A549 (cell line): ENCODE measurements at regions not wholly inside any gene's neighbourhood (a gene's known extent, or its start where the extent isn't known, plus 50 kb on each side); places are given as distances from the start of the nearest gene placed in this dataset.
A peak's percentile ranks its signal among the peaks of the same experiment; 100 is the strongest.

Source experiments
- ATAC-seq, 2 experiments: fragments of 200-7000 bp in 1 of 2; fragments of >200 bp in 1 of 2; cut with Nextera tagmentation in 1 of 2; cut with Tn5 transposase in 1 of 2; 3 replicates each; pipeline versions ENCODE4 v1.8.0 to v1.9.1; 2018 to 2020; ENCODE audit warnings: mild to moderate bottlenecking in 1 of 2, moderate library complexity in 1 of 2
- CTCF ChIA-PET: fragments of 300-600 bp; sonication (Branson Sonifier 250); formaldehyde crosslinking; extraction: SDS; loops from one replicate; lab custom pipeline; 2021; ENCODE audit warnings: antibody characterized with exemption, inconsistent platforms; lab: Yijun Ruan, JAX
- POLR2A ChIA-PET: fragments of 350-600 bp; formaldehyde crosslinking; extraction: SDS; loops from one replicate; lab custom pipeline; 2021; ENCODE audit warnings: antibody characterized with exemption, inconsistent platforms; lab: Yijun Ruan, JAX
- DNase-seq, 2 experiments: peaks; one replicate each; pipeline versions ENCODE4 v3.0.0 to v3.0.0-alpha.2; 2011 to 2016; ENCODE audit warnings: low read depth in 1 of 2, low spot score in 1 of 2
- FAIRE-seq: peaks from 2 replicates; lab custom pipeline; 2011; peaks lifted over from hg19 to GRCh38; lab: Jason Lieb, UNC
- H3K27ac ChIP-seq, 2 experiments: fragments of >200 bp; sonication (Bioruptor Twin); formaldehyde crosslinking; 3 replicates each; pipeline ENCODE4 v1.5.1; 2016 to 2017
- H3K4me1 ChIP-seq: fragments of >200 bp; sonication (Bioruptor Twin); formaldehyde crosslinking; 3 replicates; pipeline ENCODE4 v1.6.1; 2016
- H3K4me2 ChIP-seq: fragments of >200 bp; sonication (Bioruptor Twin); formaldehyde crosslinking; 3 replicates; pipeline ENCODE4 v1.6.1; 2016
- H3K4me3 ChIP-seq: fragments of >200 bp; sonication (Bioruptor Twin); formaldehyde crosslinking; 3 replicates; pipeline ENCODE4 v1.5.1; 2016
- H3K9me3 ChIP-seq: fragments of >200 bp; sonication (Bioruptor Twin); formaldehyde crosslinking; 3 replicates; pipeline ENCODE4 v1.6.1; 2016
- CBX8 ChIP-seq: fragments of 200-600 bp; sonication (generic); IDR thresholded peaks from 2 replicates; pipeline ENCODE4 v1.6.1; 2016
- CHD2 ChIP-seq: fragments of 150-350 bp; IDR thresholded peaks from 2 replicates; pipeline ENCODE4 v1.6.1; 2014; ENCODE audit warnings: low read length; ENCODE audit not compliant: partially characterized antibody
- CHD4 ChIP-seq: fragments of 200-600 bp; sonication (generic); IDR thresholded peaks from 2 replicates; pipeline ENCODE4 v1.6.1; 2016; ENCODE audit warnings: antibody characterized with exemption, mild to moderate bottlenecking, borderline replicate concordance
- EP300 ChIP-seq, 2 experiments: fragments of >200 bp; sonication (Bioruptor Twin); formaldehyde crosslinking; IDR thresholded peaks; 2 replicates in 1 of 2; 3 replicates in 1 of 2; pipeline ENCODE4 v1.6.1; 2016 to 2017
- ESRRA ChIP-seq: fragments of 150-350 bp; IDR thresholded peaks from 2 replicates; pipeline ENCODE4 v1.6.1; 2014; ENCODE audit warnings: mild to moderate bottlenecking, low read length, borderline replicate concordance
- FOSB ChIP-seq: fragments of 250-450 bp; sonication (Bioruptor Pico); IDR thresholded peaks from 2 replicates; pipeline ENCODE4 v1.5.0; 2020; ENCODE audit warnings: mild to moderate bottlenecking, moderate library complexity
- KDM1A ChIP-seq: fragments of 200-600 bp; sonication (generic); IDR thresholded peaks from 2 replicates; pipeline ENCODE4 v1.6.1; 2016; ENCODE audit warnings: low read depth, mild to moderate bottlenecking
- MAFK ChIP-seq: fragments of 450-650 bp; IDR thresholded peaks from 2 replicates; pipeline ENCODE4 v1.6.1; 2014; ENCODE audit not compliant: partially characterized antibody
- MYC ChIP-seq: IDR thresholded peaks from 2 replicates; pipeline ENCODE4 v1.6.1; 2012; ENCODE audit warnings: mild to moderate bottlenecking, inconsistent platforms, low read length, improper control_type of control experiment, borderline replicate concordance
- RNF2 ChIP-seq: fragments of 200-600 bp; sonication (generic); IDR thresholded peaks from 2 replicates; pipeline ENCODE4 v1.6.1; 2016; ENCODE audit warnings: low read depth, mild to moderate bottlenecking, antibody characterized with exemption, moderate library complexity, borderline replicate concordance
- ZFP36 ChIP-seq: fragments of 450-650 bp; IDR thresholded peaks from 2 replicates; pipeline ENCODE4 v1.6.1; 2014; ENCODE audit warnings: borderline replicate concordance; ENCODE audit not compliant: partially characterized antibody
- ZNF302 ChIP-seq: fragments of 250-450 bp; sonication (Bioruptor Pico); IDR thresholded peaks from 2 replicates; pipeline ENCODE4 v1.9.0; 2021; ENCODE audit warnings: inconsistent platforms, mild to moderate bottlenecking, moderate library complexity
- ZSCAN20 ChIP-seq: fragments of 250-450 bp; sonication (Bioruptor Pico); IDR thresholded peaks from 2 replicates; pipeline ENCODE4 v1.8.0; 2022; ENCODE audit warnings: mild to moderate bottlenecking, moderate library complexity
- whole genome bisulfite sequencing: methylation state at CpG from one replicate; pipeline ENCODE4 v1.1.6; 2017; ENCODE audit errors: missing lambda C conversion rate; 5-methylcytosine and 5-hydroxymethylcytosine counted together
- TF ChIP-seq, protein P1 (sequence below): fragments of 150-350 bp; IDR thresholded peaks from 2 replicates; pipeline ENCODE4 v1.6.1; 2014; ENCODE audit warnings: low read depth, mild to moderate bottlenecking, low read length
- TF ChIP-seq, protein P2 (sequence below): fragments of 200-600 bp; sonication (generic); IDR thresholded peaks from 2 replicates; pipeline ENCODE4 v1.6.1; 2016; ENCODE audit warnings: antibody characterized with exemption, mild to moderate bottlenecking, moderate library complexity
- TF ChIP-seq, protein P3 (sequence below): fragments of >200 bp; sonication (Bioruptor Twin); formaldehyde crosslinking; IDR thresholded peaks from 3 replicates; pipeline ENCODE4 v1.6.1; 2016
- TF ChIP-seq, protein P4 (sequence below): IDR thresholded peaks from 2 replicates; pipeline ENCODE4 v1.6.1; 2012; ENCODE audit warnings: low read depth, borderline replicate concordance

DNA sequence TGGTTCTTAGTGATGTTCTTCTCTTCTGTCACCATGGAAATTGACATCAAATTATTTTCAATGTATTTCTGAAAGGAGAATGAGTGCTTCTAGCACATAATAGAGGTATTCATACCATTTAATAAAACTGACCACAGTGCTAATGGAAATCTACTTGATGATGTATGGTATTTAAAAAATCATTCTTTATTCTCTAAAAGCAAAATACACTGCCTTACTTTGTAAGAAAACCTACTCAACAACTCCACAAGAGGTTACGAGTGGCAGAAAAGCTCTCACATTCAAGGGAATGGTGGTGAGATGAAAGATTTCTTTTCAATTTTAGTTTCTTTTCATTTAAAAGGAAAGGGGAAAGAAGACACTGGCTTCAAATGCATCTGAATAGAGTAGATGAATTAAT is 382.3 kb upstream of the CHST9 start:
- 17% methylated on average over 1 of the region's 1 CpG for WGBS
- CTCF ChIA-PET: no interaction called here
- DNase-seq: no peak
- no peak overlapping the region for H3K27ac ChIP-seq
- TF ChIP-seq, protein P1, sequence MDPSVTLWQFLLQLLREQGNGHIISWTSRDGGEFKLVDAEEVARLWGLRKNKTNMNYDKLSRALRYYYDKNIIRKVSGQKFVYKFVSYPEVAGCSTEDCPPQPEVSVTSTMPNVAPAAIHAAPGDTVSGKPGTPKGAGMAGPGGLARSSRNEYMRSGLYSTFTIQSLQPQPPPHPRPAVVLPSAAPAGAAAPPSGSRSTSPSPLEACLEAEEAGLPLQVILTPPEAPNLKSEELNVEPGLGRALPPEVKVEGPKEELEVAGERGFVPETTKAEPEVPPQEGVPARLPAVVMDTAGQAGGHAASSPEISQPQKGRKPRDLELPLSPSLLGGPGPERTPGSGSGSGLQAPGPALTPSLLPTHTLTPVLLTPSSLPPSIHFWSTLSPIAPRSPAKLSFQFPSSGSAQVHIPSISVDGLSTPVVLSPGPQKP: no peak
- TF ChIP-seq, protein P2, sequence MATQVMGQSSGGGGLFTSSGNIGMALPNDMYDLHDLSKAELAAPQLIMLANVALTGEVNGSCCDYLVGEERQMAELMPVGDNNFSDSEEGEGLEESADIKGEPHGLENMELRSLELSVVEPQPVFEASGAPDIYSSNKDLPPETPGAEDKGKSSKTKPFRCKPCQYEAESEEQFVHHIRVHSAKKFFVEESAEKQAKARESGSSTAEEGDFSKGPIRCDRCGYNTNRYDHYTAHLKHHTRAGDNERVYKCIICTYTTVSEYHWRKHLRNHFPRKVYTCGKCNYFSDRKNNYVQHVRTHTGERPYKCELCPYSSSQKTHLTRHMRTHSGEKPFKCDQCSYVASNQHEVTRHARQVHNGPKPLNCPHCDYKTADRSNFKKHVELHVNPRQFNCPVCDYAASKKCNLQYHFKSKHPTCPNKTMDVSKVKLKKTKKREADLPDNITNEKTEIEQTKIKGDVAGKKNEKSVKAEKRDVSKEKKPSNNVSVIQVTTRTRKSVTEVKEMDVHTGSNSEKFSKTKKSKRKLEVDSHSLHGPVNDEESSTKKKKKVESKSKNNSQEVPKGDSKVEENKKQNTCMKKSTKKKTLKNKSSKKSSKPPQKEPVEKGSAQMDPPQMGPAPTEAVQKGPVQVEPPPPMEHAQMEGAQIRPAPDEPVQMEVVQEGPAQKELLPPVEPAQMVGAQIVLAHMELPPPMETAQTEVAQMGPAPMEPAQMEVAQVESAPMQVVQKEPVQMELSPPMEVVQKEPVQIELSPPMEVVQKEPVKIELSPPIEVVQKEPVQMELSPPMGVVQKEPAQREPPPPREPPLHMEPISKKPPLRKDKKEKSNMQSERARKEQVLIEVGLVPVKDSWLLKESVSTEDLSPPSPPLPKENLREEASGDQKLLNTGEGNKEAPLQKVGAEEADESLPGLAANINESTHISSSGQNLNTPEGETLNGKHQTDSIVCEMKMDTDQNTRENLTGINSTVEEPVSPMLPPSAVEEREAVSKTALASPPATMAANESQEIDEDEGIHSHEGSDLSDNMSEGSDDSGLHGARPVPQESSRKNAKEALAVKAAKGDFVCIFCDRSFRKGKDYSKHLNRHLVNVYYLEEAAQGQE: no peak
- TF ChIP-seq, protein P3, sequence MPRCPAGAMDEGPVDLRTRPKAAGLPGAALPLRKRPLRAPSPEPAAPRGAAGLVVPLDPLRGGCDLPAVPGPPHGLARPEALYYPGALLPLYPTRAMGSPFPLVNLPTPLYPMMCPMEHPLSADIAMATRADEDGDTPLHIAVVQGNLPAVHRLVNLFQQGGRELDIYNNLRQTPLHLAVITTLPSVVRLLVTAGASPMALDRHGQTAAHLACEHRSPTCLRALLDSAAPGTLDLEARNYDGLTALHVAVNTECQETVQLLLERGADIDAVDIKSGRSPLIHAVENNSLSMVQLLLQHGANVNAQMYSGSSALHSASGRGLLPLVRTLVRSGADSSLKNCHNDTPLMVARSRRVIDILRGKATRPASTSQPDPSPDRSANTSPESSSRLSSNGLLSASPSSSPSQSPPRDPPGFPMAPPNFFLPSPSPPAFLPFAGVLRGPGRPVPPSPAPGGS: no peak
- TF ChIP-seq, all 56 proteins: peak for 0
- no peak overlapping the region for H3K4me3 ChIP-seq
- POLR2A ChIA-PET: no interaction called here
- H3K9me3 ChIP-seq: no peaks in the 10 kb centered on the region
- H3K4me2 ChIP-seq: no peak overlapping the region
- FAIRE-seq (no peak), ATAC-seq (no peak)
- H3K4me1 ChIP-seq: no peaks in the 10 kb centered on the region

DNA sequence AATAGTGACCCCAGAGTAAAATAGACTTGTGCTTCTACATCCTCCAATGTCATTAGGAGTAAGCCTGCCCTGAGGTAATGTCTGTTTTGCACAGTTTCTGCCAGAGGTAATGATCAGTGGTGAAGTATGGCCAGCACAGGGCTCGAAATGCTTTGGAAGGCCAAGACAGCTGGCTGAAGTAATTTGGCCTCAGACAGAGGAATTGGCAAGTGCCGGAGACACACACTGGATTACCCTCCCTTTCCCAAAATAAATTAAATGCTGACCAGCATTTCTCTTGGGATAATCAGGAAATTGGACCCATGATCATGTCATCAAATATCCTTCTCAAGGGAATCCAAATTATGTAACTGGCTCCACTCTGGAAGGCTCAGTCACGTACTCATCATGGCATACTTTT is 379.0 kb upstream of the CHST9 start:
- ChIA-PET CTCF (no interaction called here), POLR2A (no interaction called here)
- ATAC-seq (no peak), DNase-seq (no peak), FAIRE-seq (no peak)
- TF ChIP-seq ESRRA (no peak), ZNF302 (no peak), MAFK (peak; percentile 7), FOSB (CRISPR knock-in tag) (no peak)
- Histone ChIP-seq H3K4me3 (no peak overlapping the region), H3K4me1 (no peaks in the 10 kb centered on the region), H3K4me2 (no peak overlapping the region), H3K9me3 (no peaks in the 10 kb centered on the region), H3K27ac (no peak overlapping the region)
- 30% methylated on average over 3 of the region's 3 CpGs for WGBS

DNA sequence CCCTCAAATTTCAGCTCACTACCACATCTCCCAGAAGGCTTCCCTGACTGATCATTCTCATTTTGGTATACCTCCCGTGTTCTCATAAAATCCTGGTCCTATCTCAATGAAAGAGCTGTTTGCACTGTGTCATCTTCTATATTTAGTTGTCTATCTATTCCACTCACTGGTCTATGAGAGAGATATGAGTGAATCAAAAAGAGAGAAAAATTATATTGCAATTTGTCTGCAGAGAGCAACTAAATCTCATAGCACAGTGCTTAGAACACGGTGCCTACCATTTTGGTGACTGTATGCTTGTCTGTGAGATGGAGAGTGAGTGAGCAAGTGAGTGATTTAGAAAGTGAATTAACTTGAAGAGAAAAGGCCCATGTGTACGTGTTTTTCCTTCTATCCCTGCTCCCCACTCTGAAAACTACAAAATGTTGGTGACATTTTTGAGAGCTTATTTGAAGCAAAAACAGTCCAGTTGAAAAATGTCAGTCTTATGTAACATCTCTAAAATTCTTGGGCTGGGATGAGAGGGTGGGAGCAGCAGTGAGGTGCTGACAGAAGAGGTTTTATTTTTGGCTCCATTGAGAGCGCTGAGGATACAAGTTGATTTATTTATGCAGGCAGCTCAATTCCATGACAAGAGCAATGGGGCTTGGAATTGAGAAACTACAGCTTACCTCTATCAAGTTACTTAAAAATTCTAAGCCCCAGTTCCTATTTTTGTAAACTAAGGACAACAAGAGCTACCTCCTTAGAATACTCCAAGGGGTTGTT is 373.5 kb upstream of the CHST9 start:
- no peak for ATAC-seq
- ChIA-PET CTCF (no interaction called here), POLR2A (no interaction called here)
- DNase-seq: no peak
- Histone ChIP-seq H3K4me1 (no peaks in the 10 kb centered on the region), H3K9me3 (no peaks in the 10 kb centered on the region), H3K4me2 (no peak overlapping the region), H3K4me3 (no peak overlapping the region)
- WGBS: 10% methylated on average over 4 of the region's 4 CpGs
- no peak for TF ChIP-seq KDM1A
- no peak for TF ChIP-seq CBX8
- no peak for TF ChIP-seq CHD2
- no peak for TF ChIP-seq RNF2
- no peak for TF ChIP-seq ZSCAN20
- TF ChIP-seq, all 56 proteins: peak for 0
- no peak overlapping the region for H3K27ac ChIP-seq
- no peak for FAIRE-seq

DNA sequence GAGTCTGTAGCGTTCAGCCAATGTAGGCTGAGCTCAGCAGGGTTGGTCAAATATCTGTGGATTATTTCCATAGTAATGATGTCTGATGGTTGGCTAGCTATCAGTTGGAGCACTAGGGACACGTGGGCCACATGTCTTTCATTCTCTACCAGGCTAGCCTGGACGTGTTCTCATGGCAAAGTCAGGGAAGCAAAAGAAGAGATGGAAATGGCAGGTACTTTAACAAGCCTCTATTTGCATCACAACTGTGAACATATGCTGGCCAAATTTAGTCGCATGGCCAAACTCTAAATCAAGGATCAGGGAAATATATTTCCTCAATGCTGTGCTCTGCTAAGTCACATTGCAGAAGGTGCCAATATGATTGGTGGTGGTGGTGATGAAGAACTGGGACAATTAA is 371.6 kb upstream of the CHST9 start:
- Histone ChIP-seq H3K4me2 (no peak overlapping the region), H3K4me3 (no peak overlapping the region), H3K4me1 (no peaks in the 10 kb centered on the region), H3K27ac (no peak overlapping the region), H3K9me3 (no peaks in the 10 kb centered on the region)
- POLR2A ChIA-PET: no interaction called here
- FAIRE-seq (no peak), ATAC-seq (no peak), DNase-seq (no peak)
- CTCF ChIA-PET: no interaction called here
- WGBS: 54% methylated on average over 3 of the region's 4 CpGs
- TF ChIP-seq, protein P4, sequence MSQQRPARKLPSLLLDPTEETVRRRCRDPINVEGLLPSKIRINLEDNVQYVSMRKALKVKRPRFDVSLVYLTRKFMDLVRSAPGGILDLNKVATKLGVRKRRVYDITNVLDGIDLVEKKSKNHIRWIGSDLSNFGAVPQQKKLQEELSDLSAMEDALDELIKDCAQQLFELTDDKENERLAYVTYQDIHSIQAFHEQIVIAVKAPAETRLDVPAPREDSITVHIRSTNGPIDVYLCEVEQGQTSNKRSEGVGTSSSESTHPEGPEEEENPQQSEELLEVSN: no peak
- no peak for TF ChIP-seq CHD4
- no peak for TF ChIP-seq ZFP36
- TF ChIP-seq MYC: no peak
- TF ChIP-seq EP300 (IDR thresholded peaks at IDR 0.05): no peak
